ENCODE measurements at regions not wholly inside any gene's neighbourhood (a gene's known extent, or its start where the extent isn't known, plus 50 kb on each side); places are given as distances from the start of the nearest gene placed in this dataset.

DNA sequence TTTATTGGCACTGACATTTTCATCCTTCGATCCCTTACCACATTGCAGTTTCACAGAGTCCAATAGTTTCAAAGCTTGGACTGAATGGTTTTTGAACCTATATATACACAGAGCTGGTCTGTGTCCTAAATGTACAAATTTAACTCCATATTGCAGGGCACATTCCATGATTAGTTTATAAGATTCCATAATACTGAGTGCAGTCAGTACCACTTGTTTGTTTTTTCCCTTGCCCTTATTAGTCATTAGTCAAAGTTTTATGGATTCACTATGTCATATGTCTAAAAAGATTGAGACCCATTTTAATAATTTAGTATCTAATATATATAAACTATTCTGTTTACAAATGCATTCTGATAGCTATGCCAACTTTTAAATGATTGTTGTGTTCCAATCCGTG, 654.8 kb upstream of the MEF2C start:
- TF ChIP-seq CTCF (IDR thresholded peaks at IDR 0.05; ENCODE audit: insufficient read depth, low read length, poor library complexity, severe bottlenecking), result no peak
- TF ChIP-seq EZH2phosphoT487 (conservative IDR thresholded peaks at IDR 0.05; ENCODE audit: low read length), result no peak

Measured in SU-DHL-6 (cell line).